ENCODE measurements at regions not wholly inside any gene's neighbourhood (a gene's known extent, or its start where the extent isn't known, plus 50 kb on each side); places are given as distances from the start of the nearest gene placed in this dataset.

DNA sequence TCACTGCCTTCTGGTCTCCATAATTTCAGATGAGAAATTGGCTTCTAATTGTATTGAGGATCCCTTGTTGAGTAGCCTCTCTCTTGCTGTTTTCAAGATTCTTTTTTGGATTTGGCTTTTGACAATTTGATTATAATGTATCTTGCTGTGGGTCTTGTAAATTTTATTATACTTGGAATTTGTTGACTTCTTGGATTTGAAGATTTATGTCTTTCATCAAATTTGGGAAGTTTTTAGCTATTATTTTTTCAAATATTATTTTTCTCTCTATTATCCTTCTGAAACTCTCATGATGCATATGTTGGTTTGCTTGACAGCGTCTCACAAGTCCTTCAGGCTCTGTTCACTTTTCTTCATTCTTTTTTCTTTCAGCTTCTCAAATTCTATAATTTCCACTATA lies 126.1 kb downstream of the C1orf94 start:
- no peak for TF ChIP-seq EP300 (IDR thresholded peaks at IDR 0.05)
- TF ChIP-seq, protein P1, sequence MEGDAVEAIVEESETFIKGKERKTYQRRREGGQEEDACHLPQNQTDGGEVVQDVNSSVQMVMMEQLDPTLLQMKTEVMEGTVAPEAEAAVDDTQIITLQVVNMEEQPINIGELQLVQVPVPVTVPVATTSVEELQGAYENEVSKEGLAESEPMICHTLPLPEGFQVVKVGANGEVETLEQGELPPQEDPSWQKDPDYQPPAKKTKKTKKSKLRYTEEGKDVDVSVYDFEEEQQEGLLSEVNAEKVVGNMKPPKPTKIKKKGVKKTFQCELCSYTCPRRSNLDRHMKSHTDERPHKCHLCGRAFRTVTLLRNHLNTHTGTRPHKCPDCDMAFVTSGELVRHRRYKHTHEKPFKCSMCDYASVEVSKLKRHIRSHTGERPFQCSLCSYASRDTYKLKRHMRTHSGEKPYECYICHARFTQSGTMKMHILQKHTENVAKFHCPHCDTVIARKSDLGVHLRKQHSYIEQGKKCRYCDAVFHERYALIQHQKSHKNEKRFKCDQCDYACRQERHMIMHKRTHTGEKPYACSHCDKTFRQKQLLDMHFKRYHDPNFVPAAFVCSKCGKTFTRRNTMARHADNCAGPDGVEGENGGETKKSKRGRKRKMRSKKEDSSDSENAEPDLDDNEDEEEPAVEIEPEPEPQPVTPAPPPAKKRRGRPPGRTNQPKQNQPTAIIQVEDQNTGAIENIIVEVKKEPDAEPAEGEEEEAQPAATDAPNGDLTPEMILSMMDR (IDR thresholded peaks at IDR 0.05): no peak
